Erythroblast (primary cell): ENCODE measurements at regions not wholly inside any gene's neighbourhood (a gene's known extent, or its start where the extent isn't known, plus 50 kb on each side); places are given as distances from the start of the nearest gene placed in this dataset.

Experiments used
- GATA1 ChIP-seq: IDR thresholded peaks from 2 replicates; pipeline ENCODE4 v1.6.1; 2011; ENCODE audit warnings: low read depth, mild to moderate bottlenecking, control low read depth, low read length, moderate library complexity
- POLR2A ChIP-seq: IDR thresholded peaks from 2 replicates; pipeline ENCODE4 v1.6.1; 2011; ENCODE audit warnings: mild to moderate bottlenecking, low read length

DNA sequence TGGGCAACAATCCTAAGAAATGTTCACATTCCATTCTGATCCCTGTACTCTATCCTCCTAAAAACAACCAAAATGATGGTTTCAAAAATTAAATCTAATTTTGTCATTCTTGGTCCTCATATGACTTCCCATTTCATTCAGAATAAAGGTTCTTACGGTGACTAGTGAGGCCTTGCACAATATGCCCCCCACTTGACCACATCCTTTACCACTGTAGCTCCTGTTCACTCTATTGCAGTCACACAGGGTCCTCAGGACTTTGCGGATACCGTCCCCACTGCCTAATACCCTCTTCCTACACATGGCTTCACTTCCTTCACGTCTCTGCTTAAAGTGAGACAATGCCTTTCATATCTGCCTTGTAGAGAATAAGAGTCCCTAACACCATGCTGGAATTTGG, 1058.7 kb upstream of the KLHL29 start:
- TF ChIP-seq POLR2A, result no peak
- TF ChIP-seq GATA1, result no peak
